Type B pancreatic cell (in vitro differentiated cells): ENCODE measurements at regions not wholly inside any gene's neighbourhood (a gene's known extent, or its start where the extent isn't known, plus 50 kb on each side); places are given as distances from the start of the nearest gene placed in this dataset.

Source experiments
- DNase-seq: peaks from one replicate; pipeline ENCODE4 v3.0.0; 2021; ENCODE audit warnings: mixed read lengths; ENCODE audit not compliant: unreplicated experiment; ENCODE audit errors: extremely low spot score
- H3K27ac Mint-ChIP-seq: 2 replicates; pipeline ENCODE4 v1.8.0; 2021; ENCODE audit warnings: mild to moderate bottlenecking, mixed read lengths
- H3K27me3 Mint-ChIP-seq: 2 replicates; pipeline ENCODE4 v1.8.0; 2021; ENCODE audit warnings: mixed read lengths
- H3K36me3 Mint-ChIP-seq: 2 replicates; pipeline ENCODE4 v1.8.0; 2021; ENCODE audit warnings: mixed read lengths
- H3K4me1 Mint-ChIP-seq: one replicate; pipeline ENCODE4 v1.8.0; 2021; ENCODE audit warnings: mixed read lengths; ENCODE audit not compliant: unreplicated experiment
- H3K4me3 Mint-ChIP-seq: 2 replicates; pipeline ENCODE4 v1.8.0; 2021; ENCODE audit warnings: mild to moderate bottlenecking, mixed read lengths
- H3K9me3 Mint-ChIP-seq: 2 replicates; pipeline ENCODE4 v1.8.0; 2021; ENCODE audit warnings: mixed read lengths
- TF ChIP-seq, protein P1 (sequence below): fragments of 200-600 bp; sonication (generic); conservative IDR thresholded peaks from 2 replicates; pipeline ENCODE4 v1.5.0; 2021; ENCODE audit warnings: antibody characterized with exemption, mild to moderate bottlenecking

DNA sequence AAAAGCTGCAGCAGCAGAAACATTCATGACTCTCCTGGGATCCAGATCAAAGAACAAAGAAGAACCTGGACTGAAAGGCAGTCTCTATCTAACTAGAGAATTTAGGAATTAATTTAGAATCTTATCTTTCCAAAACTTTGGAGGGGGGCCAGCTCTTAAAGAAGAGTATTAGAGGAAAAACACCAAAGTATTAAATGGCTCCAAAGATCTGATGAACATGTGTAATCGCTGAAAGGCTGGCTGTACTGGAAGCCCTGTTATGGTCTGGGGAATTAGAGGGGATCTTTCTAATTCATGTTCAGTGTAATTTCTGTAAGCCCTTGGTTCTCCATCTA, 316.8 kb downstream of the CWC27 start:
- no peaks in the 10 kb centered on the region for H3K9me3 Mint-ChIP-seq
- no peak overlapping the region for H3K4me3 Mint-ChIP-seq
- no peaks in the 10 kb centered on the region for H3K4me1 Mint-ChIP-seq

DNA sequence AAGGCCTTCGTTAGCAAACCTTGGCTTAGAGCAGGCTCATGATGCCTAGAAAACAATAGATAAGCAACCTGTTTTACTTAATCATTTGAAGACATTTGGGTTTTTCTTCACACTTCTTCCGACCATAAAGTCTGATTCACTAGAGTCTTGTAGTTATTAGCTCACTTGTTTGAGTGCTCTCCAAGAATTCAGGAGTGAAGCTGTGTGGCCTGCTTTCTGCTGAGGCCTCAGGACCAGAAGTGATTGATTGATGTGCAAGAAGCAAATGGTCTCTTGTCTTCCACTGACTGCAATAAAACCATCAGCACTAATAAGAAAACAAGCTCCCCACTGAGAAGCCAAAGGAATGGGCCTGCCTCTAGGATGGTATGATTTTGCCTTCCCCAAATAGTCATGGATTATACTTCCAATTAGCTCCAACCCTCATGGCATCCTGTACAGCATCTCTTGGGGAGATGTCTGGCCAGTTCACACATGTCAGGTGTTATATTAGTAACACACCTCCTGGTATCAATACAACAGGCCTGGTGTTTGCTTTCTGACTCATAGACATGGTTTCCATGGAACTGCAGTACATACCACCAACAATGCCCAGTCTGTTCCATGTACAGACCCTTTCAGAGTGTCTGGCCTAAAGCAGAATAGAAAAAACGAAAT, 317.6 kb downstream of the CWC27 start:
- H3K9me3 Mint-ChIP-seq, result no peaks in the 10 kb centered on the region
- TF ChIP-seq, protein P1, sequence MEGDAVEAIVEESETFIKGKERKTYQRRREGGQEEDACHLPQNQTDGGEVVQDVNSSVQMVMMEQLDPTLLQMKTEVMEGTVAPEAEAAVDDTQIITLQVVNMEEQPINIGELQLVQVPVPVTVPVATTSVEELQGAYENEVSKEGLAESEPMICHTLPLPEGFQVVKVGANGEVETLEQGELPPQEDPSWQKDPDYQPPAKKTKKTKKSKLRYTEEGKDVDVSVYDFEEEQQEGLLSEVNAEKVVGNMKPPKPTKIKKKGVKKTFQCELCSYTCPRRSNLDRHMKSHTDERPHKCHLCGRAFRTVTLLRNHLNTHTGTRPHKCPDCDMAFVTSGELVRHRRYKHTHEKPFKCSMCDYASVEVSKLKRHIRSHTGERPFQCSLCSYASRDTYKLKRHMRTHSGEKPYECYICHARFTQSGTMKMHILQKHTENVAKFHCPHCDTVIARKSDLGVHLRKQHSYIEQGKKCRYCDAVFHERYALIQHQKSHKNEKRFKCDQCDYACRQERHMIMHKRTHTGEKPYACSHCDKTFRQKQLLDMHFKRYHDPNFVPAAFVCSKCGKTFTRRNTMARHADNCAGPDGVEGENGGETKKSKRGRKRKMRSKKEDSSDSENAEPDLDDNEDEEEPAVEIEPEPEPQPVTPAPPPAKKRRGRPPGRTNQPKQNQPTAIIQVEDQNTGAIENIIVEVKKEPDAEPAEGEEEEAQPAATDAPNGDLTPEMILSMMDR, result no peak
- H3K4me1 Mint-ChIP-seq, result no peaks in the 10 kb centered on the region
- no peaks in the 10 kb centered on the region for H3K36me3 Mint-ChIP-seq
- H3K4me3 Mint-ChIP-seq, result no peak overlapping the region
- no peaks in the 10 kb centered on the region for H3K27me3 Mint-ChIP-seq
- no peak overlapping the region for H3K27ac Mint-ChIP-seq
- DNase-seq, result no peak

More for the DNA sequence above, 316.8 kb downstream of the CWC27 start:
- Mint-ChIP-seq H3K36me3 (no peaks in the 10 kb centered on the region), H3K27me3 (no peaks in the 10 kb centered on the region), H3K27ac (no peak overlapping the region)
- TF ChIP-seq, protein P1, result no peak
- DNase-seq, result no peak

DNA sequence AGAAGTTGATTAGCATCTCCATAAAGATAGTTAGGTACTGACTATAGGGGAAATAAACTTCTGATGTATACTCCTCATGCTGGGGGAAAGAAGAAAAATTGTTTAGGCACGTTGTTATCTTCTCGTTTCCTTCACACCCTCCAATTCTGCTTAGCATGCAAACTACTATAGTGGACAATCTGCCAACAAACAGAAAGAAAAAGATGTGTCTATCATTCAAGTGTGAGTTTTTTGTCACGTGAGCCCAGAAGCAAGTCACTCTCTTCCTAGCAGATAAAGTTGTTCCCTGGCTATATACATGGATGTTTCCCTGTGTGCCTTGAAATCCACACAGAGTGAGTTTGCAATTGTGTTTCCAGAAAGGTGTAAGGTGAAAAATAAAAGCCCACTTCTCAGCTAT, 318.4 kb downstream of the CWC27 start:
- H3K36me3 Mint-ChIP-seq, result no peaks in the 10 kb centered on the region
- H3K9me3 Mint-ChIP-seq, result no peaks in the 10 kb centered on the region
- DNase-seq, result no peak
- H3K27ac Mint-ChIP-seq, result no peak overlapping the region
- H3K27me3 Mint-ChIP-seq, result no peaks in the 10 kb centered on the region
- H3K4me3 Mint-ChIP-seq, result no peak overlapping the region
- no peaks in the 10 kb centered on the region for H3K4me1 Mint-ChIP-seq
- TF ChIP-seq, protein P1, result no peak

DNA sequence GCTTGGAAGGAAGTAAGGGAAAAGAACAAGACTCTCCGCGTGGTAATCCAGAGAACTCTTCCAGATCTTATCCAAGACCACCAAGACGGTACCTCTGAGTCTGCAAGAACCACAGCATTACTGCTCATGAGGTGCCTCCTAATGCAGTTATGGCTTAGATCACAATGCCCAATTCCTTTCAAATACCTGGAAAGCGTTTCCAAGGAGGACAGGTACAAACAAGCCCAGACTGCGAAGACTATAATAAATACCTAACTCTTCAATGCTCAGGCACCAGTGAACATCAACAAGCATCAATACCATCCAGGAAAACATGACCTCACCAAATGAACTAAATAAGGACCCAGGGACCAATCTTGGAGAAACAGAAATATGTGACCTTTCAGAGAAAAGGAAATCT, 325.5 kb downstream of the CWC27 start:
- Mint-ChIP-seq H3K27ac (no peak overlapping the region), H3K9me3 (no peaks in the 10 kb centered on the region), H3K36me3 (no peaks in the 10 kb centered on the region), H3K4me3 (no peak overlapping the region), H3K27me3 (no peaks in the 10 kb centered on the region), H3K4me1 (no peaks in the 10 kb centered on the region)
- TF ChIP-seq, protein P1, result no peak
- DNase-seq, result no peak

DNA sequence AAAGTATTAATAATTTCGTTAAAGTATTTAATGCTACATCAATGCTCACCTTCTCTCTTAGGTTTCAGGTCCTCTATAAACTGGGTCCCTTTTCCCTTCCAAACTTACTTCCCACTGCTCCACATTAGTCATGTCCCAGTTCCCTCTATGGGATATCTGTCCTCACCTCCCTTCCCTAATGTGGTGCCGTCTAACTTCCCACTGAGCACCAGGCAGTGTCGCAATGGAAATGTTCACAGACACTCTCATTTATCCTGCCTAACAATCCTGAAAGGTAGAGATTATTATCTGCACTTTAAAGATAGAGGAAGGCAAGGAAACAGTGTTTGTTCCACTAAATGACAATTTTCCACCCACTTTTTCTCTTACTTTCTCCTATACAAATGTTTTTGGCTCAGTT, 329.7 kb downstream of the CWC27 start:
- no peak overlapping the region for H3K4me3 Mint-ChIP-seq
- TF ChIP-seq, protein P1, result no peak
- no peak for DNase-seq
- no peaks in the 10 kb centered on the region for H3K27me3 Mint-ChIP-seq
- H3K27ac Mint-ChIP-seq, result no peak overlapping the region
- H3K9me3 Mint-ChIP-seq, result no peaks in the 10 kb centered on the region
- no peaks in the 10 kb centered on the region for H3K4me1 Mint-ChIP-seq
- H3K36me3 Mint-ChIP-seq, result no peaks in the 10 kb centered on the region
